ENCODE measurements at regions not wholly inside any gene's neighbourhood (a gene's known extent, or its start where the extent isn't known, plus 50 kb on each side); places are given as distances from the start of the nearest gene placed in this dataset.

GRCh38 chrX:116345958-116346357 lies 90.4 kb upstream of the SLC6A14 start:
- TF ChIP-seq CTCF (IDR thresholded peaks at IDR 0.05) (no peak), POLR2A (IDR thresholded peaks at IDR 0.05) (no peak)
